SK-N-SH treated with all-trans-retinoic acid at 6 μM for 48 hours (cell line): ENCODE measurements at regions not wholly inside any gene's neighbourhood (a gene's known extent, or its start where the extent isn't known, plus 50 kb on each side); places are given as distances from the start of the nearest gene placed in this dataset.

ENCODE experiments used
- ATAC-seq: fragments of 200-7000 bp; cut with Tn5 transposase; 3 replicates; pipeline ENCODE4 v1.9.1; 2020; ENCODE audit warnings: mild to moderate bottlenecking, moderate library complexity
- BACH2 ChIP-seq: fragments of 250-450 bp; sonication (Bioruptor Pico); IDR thresholded peaks from 2 replicates; pipeline ENCODE4 v1.9.0; 2021; ENCODE audit warnings: mild to moderate bottlenecking, borderline replicate concordance
- CSDC2 ChIP-seq: fragments of 250-450 bp; sonication (Bioruptor Pico); IDR thresholded peaks from 2 replicates; pipeline ENCODE4 v1.5.0; 2020; ENCODE audit warnings: mild to moderate bottlenecking, moderate library complexity
- ESRRG ChIP-seq: fragments of 250-450 bp; sonication (Bioruptor Pico); IDR thresholded peaks from 2 replicates; pipeline ENCODE4 v1.6.1; 2021; ENCODE audit warnings: mild to moderate bottlenecking
- ISL1 ChIP-seq: fragments of 250-450 bp; sonication (Bioruptor Pico); IDR thresholded peaks from 2 replicates; pipeline ENCODE4 v2.1.2; 2022; ENCODE audit warnings: mild to moderate bottlenecking, moderate library complexity
- PPARA ChIP-seq: fragments of 250-450 bp; sonication (Bioruptor Pico); IDR thresholded peaks from 2 replicates; pipeline ENCODE4 v1.5.0; 2020; ENCODE audit warnings: mild to moderate bottlenecking, borderline replicate concordance
- RARB ChIP-seq: fragments of 250-450 bp; sonication (Bioruptor Pico); IDR thresholded peaks from 2 replicates; pipeline ENCODE4 v1.8.0; 2021; ENCODE audit warnings: mild to moderate bottlenecking, moderate library complexity
- SNAI2 ChIP-seq: fragments of 250-450 bp; sonication (Bioruptor Pico); IDR thresholded peaks from 2 replicates; pipeline ENCODE4 v1.5.0; 2020; ENCODE audit warnings: mild to moderate bottlenecking, moderate library complexity
- TCF4 ChIP-seq: fragments of 250-450 bp; sonication (Bioruptor Pico); IDR thresholded peaks from 2 replicates; pipeline ENCODE4 v1.8.0; 2021; ENCODE audit warnings: mild to moderate bottlenecking, moderate library complexity, borderline replicate concordance
- TOX ChIP-seq: fragments of 250-450 bp; sonication (Bioruptor Pico); IDR thresholded peaks from 2 replicates; pipeline ENCODE4 v1.8.0; 2021; ENCODE audit warnings: mild to moderate bottlenecking, moderate library complexity, borderline replicate concordance
- ZC3H10 ChIP-seq: fragments of 250-450 bp; sonication (Bioruptor Pico); IDR thresholded peaks from 2 replicates; pipeline ENCODE4 v1.5.1; 2021; ENCODE audit warnings: mild to moderate bottlenecking, moderate library complexity
- ZFP3 ChIP-seq: fragments of 250-450 bp; sonication (Bioruptor Pico); IDR thresholded peaks from 2 replicates; pipeline ENCODE4 v1.5.0; 2020; ENCODE audit warnings: mild to moderate bottlenecking, moderate library complexity
- ZFP30 ChIP-seq: fragments of 450-650 bp; formaldehyde crosslinking; IDR thresholded peaks from 2 replicates; pipeline ENCODE4 v1.5.0; 2022; ENCODE audit warnings: mild to moderate bottlenecking, moderate library complexity
- ZNF565 ChIP-seq: fragments of 450-650 bp; formaldehyde crosslinking; conservative IDR thresholded peaks from 2 replicates; pipeline ENCODE4 v1.5.0; 2020; ENCODE audit warnings: low read depth, mild to moderate bottlenecking, moderate library complexity
- ZNF8 ChIP-seq: fragments of 450-650 bp; formaldehyde crosslinking; IDR thresholded peaks from 2 replicates; pipeline ENCODE4 v1.5.0; 2020; ENCODE audit warnings: mild to moderate bottlenecking, moderate library complexity
- TF ChIP-seq, protein P1 (sequence below): fragments of 250-450 bp; sonication (Bioruptor Pico); IDR thresholded peaks from 2 replicates; pipeline ENCODE4 v1.8.0; 2021; ENCODE audit warnings: low read depth, mild to moderate bottlenecking, moderate library complexity, borderline replicate concordance
- TF ChIP-seq, protein P2 (sequence below): fragments of 250-450 bp; sonication (Bioruptor Pico); IDR thresholded peaks from 2 replicates; pipeline ENCODE4 v1.5.1; 2020; ENCODE audit warnings: low read depth, mild to moderate bottlenecking, moderate library complexity
- TF ChIP-seq, protein P3 (sequence below): fragments of 250-450 bp; sonication (Bioruptor Pico); IDR thresholded peaks from 2 replicates; pipeline ENCODE4 v1.5.1; 2021; ENCODE audit warnings: mild to moderate bottlenecking, moderate library complexity

DNA sequence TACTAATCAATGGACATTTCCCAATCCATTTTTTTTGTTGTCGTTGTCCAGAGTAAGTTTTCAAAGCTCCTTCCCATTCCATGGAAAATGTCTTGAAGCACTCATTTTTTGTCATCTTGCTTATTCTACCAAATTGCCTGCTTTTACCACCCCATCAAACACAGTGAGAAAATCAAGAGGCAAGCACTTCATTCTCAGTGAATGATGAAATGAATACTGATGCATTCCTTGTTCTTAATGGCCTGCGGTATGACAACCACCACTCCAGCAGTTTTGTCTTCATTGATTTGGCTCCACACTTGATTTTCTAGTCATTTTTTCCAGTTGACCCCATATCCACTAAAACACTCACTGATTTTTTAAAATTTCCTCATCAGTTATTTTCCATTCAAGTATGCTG is 193.5 kb upstream of the ANKH start:
- TF ChIP-seq, protein P1, sequence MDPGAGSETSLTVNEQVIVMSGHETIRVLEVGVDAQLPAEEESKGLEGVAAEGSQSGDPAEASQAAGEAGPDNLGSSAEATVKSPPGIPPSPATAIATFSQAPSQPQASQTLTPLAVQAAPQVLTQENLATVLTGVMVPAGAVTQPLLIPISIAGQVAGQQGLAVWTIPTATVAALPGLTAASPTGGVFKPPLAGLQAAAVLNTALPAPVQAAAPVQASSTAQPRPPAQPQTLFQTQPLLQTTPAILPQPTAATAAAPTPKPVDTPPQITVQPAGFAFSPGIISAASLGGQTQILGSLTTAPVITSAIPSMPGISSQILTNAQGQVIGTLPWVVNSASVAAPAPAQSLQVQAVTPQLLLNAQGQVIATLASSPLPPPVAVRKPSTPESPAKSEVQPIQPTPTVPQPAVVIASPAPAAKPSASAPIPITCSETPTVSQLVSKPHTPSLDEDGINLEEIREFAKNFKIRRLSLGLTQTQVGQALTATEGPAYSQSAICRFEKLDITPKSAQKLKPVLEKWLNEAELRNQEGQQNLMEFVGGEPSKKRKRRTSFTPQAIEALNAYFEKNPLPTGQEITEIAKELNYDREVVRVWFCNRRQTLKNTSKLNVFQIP (CRISPR knock-in tag): no peak
- TF ChIP-seq, protein P2, sequence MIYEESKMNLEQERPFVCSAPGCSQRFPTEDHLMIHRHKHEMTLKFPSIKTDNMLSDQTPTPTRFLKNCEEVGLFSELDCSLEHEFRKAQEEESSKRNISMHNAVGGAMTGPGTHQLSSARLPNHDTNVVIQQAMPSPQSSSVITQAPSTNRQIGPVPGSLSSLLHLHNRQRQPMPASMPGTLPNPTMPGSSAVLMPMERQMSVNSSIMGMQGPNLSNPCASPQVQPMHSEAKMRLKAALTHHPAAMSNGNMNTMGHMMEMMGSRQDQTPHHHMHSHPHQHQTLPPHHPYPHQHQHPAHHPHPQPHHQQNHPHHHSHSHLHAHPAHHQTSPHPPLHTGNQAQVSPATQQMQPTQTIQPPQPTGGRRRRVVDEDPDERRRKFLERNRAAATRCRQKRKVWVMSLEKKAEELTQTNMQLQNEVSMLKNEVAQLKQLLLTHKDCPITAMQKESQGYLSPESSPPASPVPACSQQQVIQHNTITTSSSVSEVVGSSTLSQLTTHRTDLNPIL (CRISPR knock-in tag): no peak
- TF ChIP-seq TOX (CRISPR knock-in tag): no peak

GRCh38 chr5:15064396-15064795 is 192.8 kb upstream of the ANKH start:
- ATAC-seq: no peak
- TF ChIP-seq ISL1 (CRISPR knock-in tag) (no peak), TCF4 (no peak), CSDC2 (CRISPR knock-in tag) (no peak)
- TF ChIP-seq, protein P1 (CRISPR knock-in tag): no peak

More for the DNA sequence above, 193.5 kb upstream of the ANKH start:
- no peak for ATAC-seq

GRCh38 chr5:15056988-15057592 is 185.5 kb upstream of the ANKH start:
- TF ChIP-seq ZFP30 (CRISPR knock-in tag) (no peak), RARB (CRISPR knock-in tag) (no peak), ISL1 (CRISPR knock-in tag) (no peak), ZFP3 (no peak), TCF4 (no peak), TOX (CRISPR knock-in tag) (no peak), SNAI2 (no peak)
- TF ChIP-seq, protein P2 (CRISPR knock-in tag): no peak
- ATAC-seq: no peak

GRCh38 chr5:15044521-15044920 is 172.9 kb upstream of the ANKH start:
- TF ChIP-seq ZNF8: no peak
- no peak for TF ChIP-seq ESRRG (CRISPR knock-in tag)
- TF ChIP-seq ZFP30 (CRISPR knock-in tag): no peak
- TF ChIP-seq BACH2 (CRISPR knock-in tag): no peak
- TF ChIP-seq, protein P2 (CRISPR knock-in tag): no peak
- no peak for TF ChIP-seq ZC3H10
- TF ChIP-seq ISL1 (CRISPR knock-in tag): no peak
- TF ChIP-seq, protein P3, sequence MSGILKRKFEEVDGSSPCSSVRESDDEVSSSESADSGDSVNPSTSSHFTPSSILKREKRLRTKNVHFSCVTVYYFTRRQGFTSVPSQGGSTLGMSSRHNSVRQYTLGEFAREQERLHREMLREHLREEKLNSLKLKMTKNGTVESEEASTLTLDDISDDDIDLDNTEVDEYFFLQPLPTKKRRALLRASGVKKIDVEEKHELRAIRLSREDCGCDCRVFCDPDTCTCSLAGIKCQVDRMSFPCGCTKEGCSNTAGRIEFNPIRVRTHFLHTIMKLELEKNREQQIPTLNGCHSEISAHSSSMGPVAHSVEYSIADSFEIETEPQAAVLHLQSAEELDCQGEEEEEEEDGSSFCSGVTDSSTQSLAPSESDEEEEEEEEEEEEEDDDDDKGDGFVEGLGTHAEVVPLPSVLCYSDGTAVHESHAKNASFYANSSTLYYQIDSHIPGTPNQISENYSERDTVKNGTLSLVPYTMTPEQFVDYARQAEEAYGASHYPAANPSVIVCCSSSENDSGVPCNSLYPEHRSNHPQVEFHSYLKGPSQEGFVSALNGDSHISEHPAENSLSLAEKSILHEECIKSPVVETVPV (CRISPR knock-in tag): no peak
- no peak for TF ChIP-seq ZFP3
- TF ChIP-seq PPARA (CRISPR knock-in tag): no peak
- no peak for TF ChIP-seq TOX (CRISPR knock-in tag)
- TF ChIP-seq ZNF565 (CRISPR knock-in tag): no peak
- TF ChIP-seq TCF4: no peak
- ATAC-seq: no peak
